ENCODE measurements at regions not wholly inside any gene's neighbourhood (a gene's known extent, or its start where the extent isn't known, plus 50 kb on each side); places are given as distances from the start of the nearest gene placed in this dataset.

GRCh38 chr22:47598864-47599263 is 836.4 kb downstream of the TBC1D22A start:
- H2AFZ ChIP-seq (ENCODE audit: low read depth, low read length, severe bottlenecking): no peak overlapping the region
- no peak overlapping the region for H3K4me3 ChIP-seq (ENCODE audit: insufficient read depth, low read length, poor library complexity, severe bottlenecking)
- no peak overlapping the region for H3K27ac ChIP-seq (ENCODE audit: low read depth, low read length)
- H3K9me3 ChIP-seq (ENCODE audit: insufficient read depth, low read length): no peaks in the 10 kb centered on the region
- no peaks in the 10 kb centered on the region for H3K27me3 ChIP-seq (ENCODE audit: low read length)
- H3K9me2 ChIP-seq (replicated peaks; ENCODE audit: insufficient read depth, low read length): no peaks in the 10 kb centered on the region
- H3K4me2 ChIP-seq (ENCODE audit: low read depth, low read length, poor library complexity, severe bottlenecking): no peak overlapping the region
- no peaks in the 10 kb centered on the region for H3F3A ChIP-seq (ENCODE audit: insufficient read depth)
- H3K9ac ChIP-seq (ENCODE audit: low read length): no peak overlapping the region
- H3K79me2 ChIP-seq (ENCODE audit: insufficient read depth, low read length): no peaks in the 10 kb centered on the region
- TF ChIP-seq CTCF (IDR thresholded peaks at IDR 0.05; ENCODE audit: insufficient read depth, low read length, poor library complexity, severe bottlenecking): no peak
- no peak for TF ChIP-seq EZH2phosphoT487 (conservative IDR thresholded peaks at IDR 0.05; ENCODE audit: low read length)
- no peaks in the 10 kb centered on the region for H3K36me3 ChIP-seq (ENCODE audit: low read length)
- H4K20me1 ChIP-seq (ENCODE audit: low read depth, low read length): no peaks in the 10 kb centered on the region

GRCh38 chr22:47597041-47597440 is 834.6 kb downstream of the TBC1D22A start:
- no peak overlapping the region for H3K4me3 ChIP-seq (ENCODE audit: insufficient read depth, low read length, poor library complexity, severe bottlenecking)
- no peak overlapping the region for H3K27ac ChIP-seq (ENCODE audit: low read depth, low read length)

GRCh38 chr22:47596176-47596690 is 833.8 kb downstream of the TBC1D22A start:
- TF ChIP-seq EZH2phosphoT487 (conservative IDR thresholded peaks at IDR 0.05; ENCODE audit: low read length): no peak
- TF ChIP-seq CTCF (IDR thresholded peaks at IDR 0.05; ENCODE audit: insufficient read depth, low read length, poor library complexity, severe bottlenecking): no peak
- Histone ChIP-seq H3F3A (ENCODE audit: insufficient read depth) (no peaks in the 10 kb centered on the region), H3K9me3 (ENCODE audit: insufficient read depth, low read length) (no peaks in the 10 kb centered on the region), H3K27me3 (ENCODE audit: low read length) (no peaks in the 10 kb centered on the region), H3K79me2 (ENCODE audit: insufficient read depth, low read length) (no peaks in the 10 kb centered on the region), H4K20me1 (ENCODE audit: low read depth, low read length) (no peaks in the 10 kb centered on the region), H3K9ac (ENCODE audit: low read length) (no peak overlapping the region), H2AFZ (ENCODE audit: low read depth, low read length, severe bottlenecking) (no peak overlapping the region), H3K4me2 (ENCODE audit: low read depth, low read length, poor library complexity, severe bottlenecking) (no peak overlapping the region), H3K4me3 (ENCODE audit: insufficient read depth, low read length, poor library complexity, severe bottlenecking) (no peak overlapping the region), H3K27ac (ENCODE audit: low read depth, low read length) (no peak overlapping the region), H3K9me2 (replicated peaks; ENCODE audit: insufficient read depth, low read length) (no peaks in the 10 kb centered on the region), H3K36me3 (ENCODE audit: low read length) (no peaks in the 10 kb centered on the region)

More at GRCh38 chr22:47597041-47597440, 834.6 kb downstream of the TBC1D22A start:
- Histone ChIP-seq H3K36me3 (ENCODE audit: low read length) (no peaks in the 10 kb centered on the region), H3F3A (ENCODE audit: insufficient read depth) (no peaks in the 10 kb centered on the region), H3K9me2 (replicated peaks; ENCODE audit: insufficient read depth, low read length) (no peaks in the 10 kb centered on the region), H3K79me2 (ENCODE audit: insufficient read depth, low read length) (no peaks in the 10 kb centered on the region), H4K20me1 (ENCODE audit: low read depth, low read length) (no peaks in the 10 kb centered on the region), H3K27me3 (ENCODE audit: low read length) (no peaks in the 10 kb centered on the region), H3K9ac (ENCODE audit: low read length) (no peak overlapping the region), H3K4me2 (ENCODE audit: low read depth, low read length, poor library complexity, severe bottlenecking) (no peak overlapping the region), H3K9me3 (ENCODE audit: insufficient read depth, low read length) (no peaks in the 10 kb centered on the region), H2AFZ (ENCODE audit: low read depth, low read length, severe bottlenecking) (no peak overlapping the region)
- TF ChIP-seq CTCF (IDR thresholded peaks at IDR 0.05; ENCODE audit: insufficient read depth, low read length, poor library complexity, severe bottlenecking) (no peak), EZH2phosphoT487 (conservative IDR thresholded peaks at IDR 0.05; ENCODE audit: low read length) (no peak)
